Karpas-422 (cell line): ENCODE measurements at regions not wholly inside any gene's neighbourhood (a gene's known extent, or its start where the extent isn't known, plus 50 kb on each side); places are given as distances from the start of the nearest gene placed in this dataset.

Experiments
- DNase-seq: peaks from one replicate; pipeline ENCODE4 v3.0.0-alpha.2; 2015
- H2AFZ ChIP-seq: fragments of 200-600 bp; sonication (generic); 2 replicates; pipeline ENCODE4 v1.6.1; 2014; ENCODE audit warnings: antibody characterized with exemption, low read length, mixed read lengths
- H3K27ac ChIP-seq: fragments of 200-600 bp; sonication (generic); 2 replicates; pipeline ENCODE4 v1.5.1; 2014; ENCODE audit warnings: mild to moderate bottlenecking, low read length, moderate library complexity
- H3K27me3 ChIP-seq: fragments of 200-600 bp; sonication (generic); 2 replicates; pipeline ENCODE4 v1.6.1; 2014; ENCODE audit warnings: low read length, mixed read lengths
- H3K36me3 ChIP-seq: fragments of 200-600 bp; sonication (generic); 2 replicates; pipeline ENCODE4 v1.6.1; 2014; ENCODE audit warnings: low read length, mixed read lengths; ENCODE audit not compliant: insufficient read depth
- H3K4me1 ChIP-seq: fragments of 200-600 bp; sonication (generic); 2 replicates; pipeline ENCODE4 v1.6.1; 2014; ENCODE audit warnings: mild to moderate bottlenecking, low read length, mixed read lengths
- H3K4me2 ChIP-seq: fragments of 200-600 bp; sonication (generic); 2 replicates; pipeline ENCODE4 v1.6.1; 2014; ENCODE audit warnings: low read length, low read depth, mild to moderate bottlenecking; ENCODE audit not compliant: poor library complexity, severe bottlenecking
- H3K4me3 ChIP-seq: fragments of 200-600 bp; sonication (generic); 2 replicates; pipeline ENCODE4 v1.5.1; 2014; ENCODE audit warnings: mild to moderate bottlenecking, antibody characterized with exemption, low read length, mixed read lengths
- H3K79me2 ChIP-seq: fragments of 200-600 bp; sonication (generic); 2 replicates; pipeline ENCODE4 v1.6.1; 2014; ENCODE audit warnings: mild to moderate bottlenecking, low read length, mixed read lengths
- H3K9ac ChIP-seq: fragments of 200-600 bp; sonication (generic); 2 replicates; pipeline ENCODE4 v1.6.0; 2014; ENCODE audit warnings: low read length
- H3K9me2 ChIP-seq: fragments of 200-600 bp; sonication (generic), shearing (Covaris generic); replicated peaks from 2 replicates; pipeline ENCODE4 v1.6.0; 2014; ENCODE audit warnings: mild to moderate bottlenecking, low read length, moderate library complexity; ENCODE audit not compliant: insufficient read depth
- H3K9me3 ChIP-seq: fragments of 300-700, 200-600 bp; sonication (generic); 2 replicates; pipeline ENCODE4 v1.6.1; 2014; ENCODE audit warnings: low read length, mixed read lengths
- H4K20me1 ChIP-seq: fragments of 200-600 bp; sonication (generic); 2 replicates; pipeline ENCODE4 v1.6.1; 2014; ENCODE audit warnings: mild to moderate bottlenecking, antibody characterized with exemption, low read length, low read depth; ENCODE audit not compliant: insufficient read depth

- no peak overlapping the region for H2AFZ ChIP-seq
- no peak for DNase-seq
- no peaks in the 10 kb centered on the region for H3K9me3 ChIP-seq
- H3K27me3 ChIP-seq: no peaks in the 10 kb centered on the region
- H3K4me3 ChIP-seq: no peak overlapping the region
- H3K79me2 ChIP-seq: no peaks in the 10 kb centered on the region
- no peak overlapping the region for H3K27ac ChIP-seq
- H3K36me3 ChIP-seq: no peaks in the 10 kb centered on the region
- H3K4me1 ChIP-seq: no peaks in the 10 kb centered on the region
- H4K20me1 ChIP-seq: no peaks in the 10 kb centered on the region
- H3K9me2 ChIP-seq: no peaks in the 10 kb centered on the region
- no peak overlapping the region for H3K4me2 ChIP-seq
- H3K9ac ChIP-seq: no peak overlapping the region
These were observed 235.9 kb downstream of the AHR start for GRCh38 chr7:17534348-17534747.

GRCh38 chr7:17535776-17536175, 237.3 kb downstream of the AHR start:
- Histone ChIP-seq H3K4me1 (no peaks in the 10 kb centered on the region), H3K4me2 (no peak overlapping the region), H3K79me2 (no peaks in the 10 kb centered on the region), H3K9me3 (no peaks in the 10 kb centered on the region), H3K27ac (no peak overlapping the region), H3K9ac (no peak overlapping the region), H3K4me3 (no peak overlapping the region), H3K27me3 (no peaks in the 10 kb centered on the region), H3K9me2 (no peaks in the 10 kb centered on the region), H2AFZ (no peak overlapping the region), H4K20me1 (no peaks in the 10 kb centered on the region), H3K36me3 (no peaks in the 10 kb centered on the region)
- DNase-seq: no peak

- no peaks in the 10 kb centered on the region for H3K4me1 ChIP-seq
- no peaks in the 10 kb centered on the region for H4K20me1 ChIP-seq
- no peak overlapping the region for H2AFZ ChIP-seq
- H3K27ac ChIP-seq: no peak overlapping the region
- H3K79me2 ChIP-seq: no peaks in the 10 kb centered on the region
- no peaks in the 10 kb centered on the region for H3K27me3 ChIP-seq
- no peak for DNase-seq
- H3K4me3 ChIP-seq: no peak overlapping the region
- H3K9me3 ChIP-seq: no peaks in the 10 kb centered on the region
- H3K4me2 ChIP-seq: no peak overlapping the region
- H3K36me3 ChIP-seq: no peaks in the 10 kb centered on the region
- no peak overlapping the region for H3K9ac ChIP-seq
- H3K9me2 ChIP-seq: no peaks in the 10 kb centered on the region
These were observed 245.9 kb downstream of the AHR start for GRCh38 chr7:17544401-17544800.

GRCh38 chr7:17545348-17545747, 246.9 kb downstream of the AHR start:
- Histone ChIP-seq H3K9me2 (no peaks in the 10 kb centered on the region), H3K79me2 (no peaks in the 10 kb centered on the region), H3K9me3 (no peaks in the 10 kb centered on the region), H3K4me2 (no peak overlapping the region), H3K27me3 (no peaks in the 10 kb centered on the region), H4K20me1 (no peaks in the 10 kb centered on the region), H3K36me3 (no peaks in the 10 kb centered on the region), H3K4me3 (no peak overlapping the region), H3K27ac (no peak overlapping the region), H3K9ac (no peak overlapping the region), H3K4me1 (no peaks in the 10 kb centered on the region), H2AFZ (no peak overlapping the region)
- no peak for DNase-seq

- no peak for DNase-seq
- no peak overlapping the region for H3K27ac ChIP-seq
- H3K9me3 ChIP-seq: no peaks in the 10 kb centered on the region
- H3K27me3 ChIP-seq: no peaks in the 10 kb centered on the region
- no peak overlapping the region for H3K4me3 ChIP-seq
- H3K4me1 ChIP-seq: no peaks in the 10 kb centered on the region
- H3K79me2 ChIP-seq: no peaks in the 10 kb centered on the region
- H3K4me2 ChIP-seq: no peak overlapping the region
- H2AFZ ChIP-seq: no peak overlapping the region
- H3K36me3 ChIP-seq: no peaks in the 10 kb centered on the region
- no peaks in the 10 kb centered on the region for H3K9me2 ChIP-seq
- H4K20me1 ChIP-seq: no peaks in the 10 kb centered on the region
- H3K9ac ChIP-seq: no peak overlapping the region
These were observed 247.7 kb downstream of the AHR start for GRCh38 chr7:17546189-17546588.

- no peaks in the 10 kb centered on the region for H3K4me1 ChIP-seq
- H3K36me3 ChIP-seq: no peaks in the 10 kb centered on the region
- no peak overlapping the region for H3K4me2 ChIP-seq
- no peak overlapping the region for H3K9ac ChIP-seq
- H3K27me3 ChIP-seq: no peaks in the 10 kb centered on the region
- H3K27ac ChIP-seq: no peak overlapping the region
- H3K9me2 ChIP-seq: no peaks in the 10 kb centered on the region
- H3K79me2 ChIP-seq: no peaks in the 10 kb centered on the region
- no peak overlapping the region for H3K4me3 ChIP-seq
- no peak overlapping the region for H2AFZ ChIP-seq
- DNase-seq: no peak
- H4K20me1 ChIP-seq: no peaks in the 10 kb centered on the region
- H3K9me3 ChIP-seq: no peaks in the 10 kb centered on the region
These were observed 248.1 kb downstream of the AHR start for GRCh38 chr7:17546592-17546991.

GRCh38 chr7:17548014-17548653, 249.7 kb downstream of the AHR start:
- no peaks in the 10 kb centered on the region for H3K36me3 ChIP-seq
- H3K79me2 ChIP-seq: no peaks in the 10 kb centered on the region
- no peak overlapping the region for H3K9ac ChIP-seq
- H3K4me3 ChIP-seq: no peak overlapping the region
- no peak overlapping the region for H2AFZ ChIP-seq
- no peak overlapping the region for H3K4me2 ChIP-seq
- no peaks in the 10 kb centered on the region for H3K27me3 ChIP-seq
- no peaks in the 10 kb centered on the region for H3K4me1 ChIP-seq
- H3K9me3 ChIP-seq: no peaks in the 10 kb centered on the region
- H3K9me2 ChIP-seq: no peaks in the 10 kb centered on the region
- no peaks in the 10 kb centered on the region for H4K20me1 ChIP-seq
- H3K27ac ChIP-seq: no peak overlapping the region
- no peak for DNase-seq

- Histone ChIP-seq H3K9me2 (no peaks in the 10 kb centered on the region), H3K9ac (no peak overlapping the region), H3K27me3 (no peaks in the 10 kb centered on the region), H3K4me3 (no peak overlapping the region), H2AFZ (no peak overlapping the region), H3K4me1 (no peaks in the 10 kb centered on the region), H3K9me3 (no peaks in the 10 kb centered on the region), H4K20me1 (no peaks in the 10 kb centered on the region), H3K79me2 (no peaks in the 10 kb centered on the region), H3K36me3 (no peaks in the 10 kb centered on the region), H3K4me2 (no peak overlapping the region), H3K27ac (no peak overlapping the region)
- no peak for DNase-seq
These were observed 251.0 kb downstream of the AHR start for GRCh38 chr7:17549406-17549805.

- DNase-seq: no peak
- H3K79me2 ChIP-seq: no peaks in the 10 kb centered on the region
- no peak overlapping the region for H3K9ac ChIP-seq
- no peaks in the 10 kb centered on the region for H3K27me3 ChIP-seq
- H3K4me1 ChIP-seq: no peaks in the 10 kb centered on the region
- no peaks in the 10 kb centered on the region for H4K20me1 ChIP-seq
- no peaks in the 10 kb centered on the region for H3K36me3 ChIP-seq
- H2AFZ ChIP-seq: no peak overlapping the region
- H3K27ac ChIP-seq: no peak overlapping the region
- no peak overlapping the region for H3K4me3 ChIP-seq
- no peaks in the 10 kb centered on the region for H3K9me2 ChIP-seq
- no peak overlapping the region for H3K4me2 ChIP-seq
- H3K9me3 ChIP-seq: no peaks in the 10 kb centered on the region
These were observed 253.9 kb downstream of the AHR start for GRCh38 chr7:17552373-17552772.
